ENCODE measurements at regions not wholly inside any gene's neighbourhood (a gene's known extent, or its start where the extent isn't known, plus 50 kb on each side); places are given as distances from the start of the nearest gene placed in this dataset.

- no peak for TF ChIP-seq CTCF (conservative IDR thresholded peaks at IDR 0.05; ENCODE audit: low read depth, low read length)
- TF ChIP-seq RCOR1 (IDR thresholded peaks at IDR 0.05; ENCODE audit: insufficient replicate concordance, low read length): no peak
- no peak for TF ChIP-seq SMC3 (IDR thresholded peaks at IDR 0.05; ENCODE audit: low read depth, low read length)
- TF ChIP-seq POLR2A (IDR thresholded peaks at IDR 0.05; ENCODE audit: low read depth, low read length): no peak
- no peak for TF ChIP-seq CEBPB (IDR thresholded peaks at IDR 0.05; ENCODE audit: low read depth, low read length)
These were observed 1113.8 kb upstream of the RBFOX1 start for GRCh38 chr16:6218855-6219254.
